Stomach (tissue), 4 donors: ENCODE measurements at regions not wholly inside any gene's neighbourhood (a gene's known extent, or its start where the extent isn't known, plus 50 kb on each side); places are given as distances from the start of the nearest gene placed in this dataset.

ENCODE experiments used
- EP300 ChIP-seq: sonication (generic); formaldehyde crosslinking; IDR thresholded peaks from one replicate; pipeline ENCODE4 v1.6.1; 2017; ENCODE audit warnings: antibody characterized with exemption
- TF ChIP-seq, protein P1 (sequence below), 7 experiments: fragments of 450-650 bp in 4 of 7; fragments of 200-600 bp in 3 of 7; sonication (generic) in 3 of 7; IDR thresholded peaks; one replicate each; pipeline ENCODE4 v1.5.1; 2016 to 2019; ENCODE audit warnings: antibody characterized with exemption in 7 of 7, control low read depth in 2 of 7, mild to moderate bottlenecking in 1 of 7

- TF ChIP-seq, protein P1, sequence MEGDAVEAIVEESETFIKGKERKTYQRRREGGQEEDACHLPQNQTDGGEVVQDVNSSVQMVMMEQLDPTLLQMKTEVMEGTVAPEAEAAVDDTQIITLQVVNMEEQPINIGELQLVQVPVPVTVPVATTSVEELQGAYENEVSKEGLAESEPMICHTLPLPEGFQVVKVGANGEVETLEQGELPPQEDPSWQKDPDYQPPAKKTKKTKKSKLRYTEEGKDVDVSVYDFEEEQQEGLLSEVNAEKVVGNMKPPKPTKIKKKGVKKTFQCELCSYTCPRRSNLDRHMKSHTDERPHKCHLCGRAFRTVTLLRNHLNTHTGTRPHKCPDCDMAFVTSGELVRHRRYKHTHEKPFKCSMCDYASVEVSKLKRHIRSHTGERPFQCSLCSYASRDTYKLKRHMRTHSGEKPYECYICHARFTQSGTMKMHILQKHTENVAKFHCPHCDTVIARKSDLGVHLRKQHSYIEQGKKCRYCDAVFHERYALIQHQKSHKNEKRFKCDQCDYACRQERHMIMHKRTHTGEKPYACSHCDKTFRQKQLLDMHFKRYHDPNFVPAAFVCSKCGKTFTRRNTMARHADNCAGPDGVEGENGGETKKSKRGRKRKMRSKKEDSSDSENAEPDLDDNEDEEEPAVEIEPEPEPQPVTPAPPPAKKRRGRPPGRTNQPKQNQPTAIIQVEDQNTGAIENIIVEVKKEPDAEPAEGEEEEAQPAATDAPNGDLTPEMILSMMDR (IDR thresholded peaks at IDR 0.05): no peak
- no peak for TF ChIP-seq EP300
These were observed 104.7 kb downstream of the NCOR2 start for GRCh38 chr12:124462750-124463149.
